ENCODE measurements at regions not wholly inside any gene's neighbourhood (a gene's known extent, or its start where the extent isn't known, plus 50 kb on each side); places are given as distances from the start of the nearest gene placed in this dataset.

DNA sequence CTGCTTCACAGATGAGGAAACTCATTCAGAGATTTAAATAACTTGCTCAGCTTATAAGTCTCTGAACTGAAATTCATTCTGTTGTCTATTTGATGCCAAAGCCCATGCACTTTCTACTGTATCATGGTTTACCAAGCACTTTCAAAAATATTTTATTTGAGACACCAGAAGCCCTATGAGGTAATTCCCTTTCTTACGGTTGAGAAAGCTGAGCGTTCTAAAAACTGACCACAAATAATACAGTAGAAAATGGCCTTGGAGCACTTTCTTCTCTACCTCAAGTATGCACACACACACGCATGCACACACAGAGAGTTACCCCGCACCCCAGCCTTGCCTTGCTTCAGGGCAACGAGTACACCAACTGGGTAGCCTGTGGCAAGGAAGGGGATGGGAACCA lies 228.5 kb downstream of the RFC3 start:
- H3T11ph ChIP-seq (ENCODE audit: low read length): no peak overlapping the region
- peaks cover 5 to 10% of the 10 kb centered on the region in 2 experiments; a peak in 4 of 5 replicates for H3K9me3 Mint-ChIP-seq

More for the DNA sequence above, 228.5 kb downstream of the RFC3 start:
- H3K4me3 Mint-ChIP-seq: no peak overlapping the region
- Histone ChIP-seq H3K23ac (ENCODE audit: insufficient read length, low read depth, low read length) (no peak overlapping the region), H2BK20ac (ENCODE audit: low read depth, low read length, poor library complexity, severe bottlenecking) (no peak overlapping the region), H3K4me2 (ENCODE audit: insufficient read depth, insufficient read length, low read length) (no peak overlapping the region), H3K18ac (ENCODE audit: insufficient read length, low read depth, low read length) (no peak overlapping the region), H4K5ac (ENCODE audit: insufficient read length, low read depth, low read length) (no peak overlapping the region), H2BK120ac (ENCODE audit: low read depth, low read length, poor library complexity, severe bottlenecking) (no peak overlapping the region), H3K9ac (ENCODE audit: extremely low read depth, insufficient read length, low read length) (no peak overlapping the region), H2AK5ac (ENCODE audit: insufficient read length, low read length) (no peak overlapping the region), H2AFZ (ENCODE audit: low read length) (no peak overlapping the region), H3K27me3 (ENCODE audit: insufficient read depth, low read length) (no peaks in the 10 kb centered on the region), H3K56ac (ENCODE audit: insufficient read length, low read depth, low read length) (no peak overlapping the region), H3K79me2 (ENCODE audit: insufficient read depth, low read length) (no peaks in the 10 kb centered on the region), H4K8ac (replicated peaks; ENCODE audit: insufficient read length, low read depth, low read length) (no peak overlapping the region), H4K91ac (ENCODE audit: insufficient read length, low read depth, low read length) (no peak overlapping the region), H3K9me3 (ENCODE audit: control insufficient read depth, low read depth, low read length) (no peaks in the 10 kb centered on the region), H3K4me1 (ENCODE audit: insufficient read depth, low read length) (no peaks in the 10 kb centered on the region), H3K27ac (ENCODE audit: insufficient read length, low read depth, low read length) (no peak overlapping the region), H3K4ac (ENCODE audit: low read depth, low read length) (no peak overlapping the region), H3K23me2 (ENCODE audit: insufficient read length, low read depth, low read length, poor library complexity, severe bottlenecking) (no peaks in the 10 kb centered on the region), H2BK15ac (ENCODE audit: low read depth, low read length) (no peak overlapping the region), H2BK12ac (ENCODE audit: insufficient read length, low read depth, low read length) (no peak overlapping the region), H4K20me1 (ENCODE audit: control insufficient read depth, insufficient read depth, insufficient read length) (no peaks in the 10 kb centered on the region), H3K14ac (ENCODE audit: insufficient read depth, low read length) (no peak overlapping the region), H3K79me1 (ENCODE audit: insufficient read depth, low read depth, low read length, poor library complexity, severe bottlenecking) (no peaks in the 10 kb centered on the region), H2BK5ac (ENCODE audit: insufficient read length, low read length) (no peak overlapping the region)
- H3K27me3 Mint-ChIP-seq (ENCODE audit: low read depth): no peaks in the 10 kb centered on the region
- H3K36me3 Mint-ChIP-seq (ENCODE audit: insufficient read depth in 1 of 3, low read depth in 3 of 3): peaks cover 0 to 1% (median 0%) of the 10 kb centered on the region in 3 experiments; a peak in 1 of 7 replicates
- H3K4me1 Mint-ChIP-seq: no peaks in the 10 kb centered on the region
- TF ChIP-seq, protein P1, sequence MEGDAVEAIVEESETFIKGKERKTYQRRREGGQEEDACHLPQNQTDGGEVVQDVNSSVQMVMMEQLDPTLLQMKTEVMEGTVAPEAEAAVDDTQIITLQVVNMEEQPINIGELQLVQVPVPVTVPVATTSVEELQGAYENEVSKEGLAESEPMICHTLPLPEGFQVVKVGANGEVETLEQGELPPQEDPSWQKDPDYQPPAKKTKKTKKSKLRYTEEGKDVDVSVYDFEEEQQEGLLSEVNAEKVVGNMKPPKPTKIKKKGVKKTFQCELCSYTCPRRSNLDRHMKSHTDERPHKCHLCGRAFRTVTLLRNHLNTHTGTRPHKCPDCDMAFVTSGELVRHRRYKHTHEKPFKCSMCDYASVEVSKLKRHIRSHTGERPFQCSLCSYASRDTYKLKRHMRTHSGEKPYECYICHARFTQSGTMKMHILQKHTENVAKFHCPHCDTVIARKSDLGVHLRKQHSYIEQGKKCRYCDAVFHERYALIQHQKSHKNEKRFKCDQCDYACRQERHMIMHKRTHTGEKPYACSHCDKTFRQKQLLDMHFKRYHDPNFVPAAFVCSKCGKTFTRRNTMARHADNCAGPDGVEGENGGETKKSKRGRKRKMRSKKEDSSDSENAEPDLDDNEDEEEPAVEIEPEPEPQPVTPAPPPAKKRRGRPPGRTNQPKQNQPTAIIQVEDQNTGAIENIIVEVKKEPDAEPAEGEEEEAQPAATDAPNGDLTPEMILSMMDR (conservative IDR thresholded peaks at IDR 0.05): no peak
- H3K27ac Mint-ChIP-seq: no peak overlapping the region
- WGBS (ENCODE audit: extremely low coverage, insufficient read length, low lambda C conversion rate): no CpG with 5 or more reads among the region's 5 CpGs
- DNase-seq: no peak

Measured in H9 (cell line).